Aorta (tissue), 5 donors: ENCODE measurements at regions not wholly inside any gene's neighbourhood (a gene's known extent, or its start where the extent isn't known, plus 50 kb on each side); places are given as distances from the start of the nearest gene placed in this dataset.

ENCODE experiments used
- ATAC-seq: fragments of 200-7000 bp; cut with Tn5 transposase; one replicate; pipeline ENCODE4 v1.9.1; 2022; ENCODE audit warnings: moderate library complexity; ENCODE audit not compliant: low FRiP score
- DNase-seq, 2 donors: peaks; one replicate each; pipeline ENCODE4 v3.0.0-alpha.2; 2020
- H3K27ac ChIP-seq, 2 donors: one replicate each; pipeline ENCODE4 v1.5.1; 2013; ENCODE audit warnings: low read length in 2 of 2, mild to moderate bottlenecking in 2 of 2, moderate library complexity in 2 of 2, control low read depth in 1 of 2, inconsistent platforms in 1 of 2, low read depth in 1 of 2
- H3K27me3 ChIP-seq, 2 donors: one replicate each; pipeline ENCODE4 v1.6.1; 2013; ENCODE audit warnings: control low read depth in 1 of 2, low read length in 1 of 2, mild to moderate bottlenecking in 1 of 2, moderate library complexity in 1 of 2; ENCODE audit not compliant: insufficient read depth in 2 of 2, control insufficient read depth in 1 of 2
- H3K36me3 ChIP-seq, 2 donors: one replicate each; pipeline ENCODE4 v1.6.1; 2013; ENCODE audit warnings: control low read depth in 1 of 2, low read length in 1 of 2, mild to moderate bottlenecking in 1 of 2; ENCODE audit not compliant: insufficient read depth in 2 of 2, control insufficient read depth in 1 of 2
- H3K4me1 ChIP-seq, 2 donors: one replicate each; pipeline ENCODE4 v1.6.1; 2013; ENCODE audit warnings: low read length in 2 of 2, control low read depth in 1 of 2, mild to moderate bottlenecking in 1 of 2, moderate library complexity in 1 of 2; ENCODE audit not compliant: insufficient read depth in 2 of 2, control insufficient read depth in 1 of 2
- H3K4me3 ChIP-seq, 2 donors: one replicate each; pipeline ENCODE4 v1.5.1; 2013; ENCODE audit warnings: low read length in 2 of 2, control low read depth in 1 of 2, mild to moderate bottlenecking in 1 of 2
- H3K9me3 ChIP-seq: one replicate; pipeline ENCODE4 v1.6.1; 2013; ENCODE audit warnings: mild to moderate bottlenecking, low read length; ENCODE audit not compliant: control insufficient read depth
- WGBS, 2 donors: extraction: QIAGEN DNeasy Blood & Tissue Kit; methylation state at CpG; one replicate each; pipeline ENCODE4 v1.1.7; 2013; 5-methylcytosine and 5-hydroxymethylcytosine counted together
- intact Hi-C, 2 donors: fragments of 100-400 bp; cut with DNase I; formaldehyde crosslinking; loops; one replicate each; pipeline versions ENCODE4 v1.14.2 to v1.15.0; 2022
- donor health status: healthy with polysubstance abuse.
- donor health status: Bipolar disorder and iron deficiency.
- donor health status: DM: no; HTN: no; CAD: no.
- donor health status: DM: no; HTN: no; CAD: no.
- donor health status: DM: yes; HTN: yes; CAD: no.

DNA sequence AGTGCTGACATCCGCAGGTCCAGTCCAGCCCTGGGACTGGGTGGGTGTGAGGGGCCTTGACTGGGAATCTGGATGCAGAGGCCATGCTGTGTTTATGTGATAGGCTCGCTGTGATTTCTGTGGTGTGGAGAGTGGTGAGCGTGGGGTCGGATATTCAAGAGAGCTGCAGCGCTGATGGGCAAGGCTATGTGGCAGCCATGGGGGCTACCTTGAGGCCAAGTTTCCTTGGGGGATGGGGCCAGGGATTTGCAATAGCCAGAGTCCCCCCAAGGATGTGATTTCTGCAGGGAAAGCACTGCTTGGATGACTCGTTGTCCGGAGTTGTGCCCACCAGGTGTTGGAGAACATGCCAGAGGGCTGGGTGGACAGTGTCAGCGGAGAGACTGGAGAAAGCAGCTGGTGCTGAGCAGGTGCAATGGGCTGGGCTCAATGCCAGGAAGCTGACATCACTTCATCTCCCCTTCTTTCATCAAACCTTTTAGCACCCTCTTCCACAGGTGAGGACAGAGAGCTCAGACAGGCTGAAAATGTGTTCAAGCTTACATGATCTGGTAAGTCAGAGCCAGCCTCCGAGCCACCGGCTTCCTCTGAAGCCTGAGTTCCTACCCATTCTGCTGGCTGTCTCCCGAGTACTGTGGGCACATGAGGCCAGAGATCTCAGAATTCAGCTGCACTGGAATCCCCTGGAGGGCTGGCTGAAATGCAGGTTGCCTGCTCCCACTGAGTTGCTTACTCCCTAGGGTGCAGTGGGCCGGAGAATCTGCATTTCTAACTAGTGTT is 132.9 kb downstream of the RHOU start:
- H3K4me1 ChIP-seq, result no peaks in the 10 kb centered on the region
- ATAC-seq (no peak), DNase-seq (no peak)
- no peak overlapping the region for H3K27ac ChIP-seq
- WGBS, 2 donors, result 90 to 93% methylated on average over 12 of the region's 12 CpGs
- intact Hi-C loops, result no loop called here
- no peaks in the 10 kb centered on the region for H3K9me3 ChIP-seq
- H3K4me3 ChIP-seq, result no peak overlapping the region
- no peaks in the 10 kb centered on the region for H3K27me3 ChIP-seq
- H3K36me3 ChIP-seq, result no peaks in the 10 kb centered on the region

DNA sequence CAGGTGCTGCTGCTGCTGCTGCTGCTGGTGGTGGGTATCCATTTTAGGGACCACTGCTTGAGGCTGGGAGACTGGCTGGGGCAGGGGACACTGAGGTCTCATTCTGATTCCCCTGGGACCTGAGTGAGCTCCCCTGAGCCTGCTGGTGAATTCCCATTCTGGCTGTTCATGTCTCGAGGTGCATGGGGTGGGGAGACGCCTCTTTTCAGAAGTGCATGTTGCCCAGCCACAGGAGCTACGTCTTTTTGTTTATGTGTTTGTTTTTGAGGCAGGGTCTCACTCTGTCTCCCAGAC is 133.4 kb downstream of the RHOU start:
- 93 to 97% methylated on average over 3 of the region's 3 CpGs for WGBS, 2 donors
- intact Hi-C loops, result no loop called here
- DNase-seq (no peak), ATAC-seq (no peak)
- H3K9me3 ChIP-seq, result no peaks in the 10 kb centered on the region
- no peak overlapping the region for H3K27ac ChIP-seq
- H3K27me3 ChIP-seq, result no peaks in the 10 kb centered on the region
- no peak overlapping the region for H3K4me3 ChIP-seq
- H3K4me1 ChIP-seq, result no peaks in the 10 kb centered on the region
- H3K36me3 ChIP-seq, result no peaks in the 10 kb centered on the region

DNA sequence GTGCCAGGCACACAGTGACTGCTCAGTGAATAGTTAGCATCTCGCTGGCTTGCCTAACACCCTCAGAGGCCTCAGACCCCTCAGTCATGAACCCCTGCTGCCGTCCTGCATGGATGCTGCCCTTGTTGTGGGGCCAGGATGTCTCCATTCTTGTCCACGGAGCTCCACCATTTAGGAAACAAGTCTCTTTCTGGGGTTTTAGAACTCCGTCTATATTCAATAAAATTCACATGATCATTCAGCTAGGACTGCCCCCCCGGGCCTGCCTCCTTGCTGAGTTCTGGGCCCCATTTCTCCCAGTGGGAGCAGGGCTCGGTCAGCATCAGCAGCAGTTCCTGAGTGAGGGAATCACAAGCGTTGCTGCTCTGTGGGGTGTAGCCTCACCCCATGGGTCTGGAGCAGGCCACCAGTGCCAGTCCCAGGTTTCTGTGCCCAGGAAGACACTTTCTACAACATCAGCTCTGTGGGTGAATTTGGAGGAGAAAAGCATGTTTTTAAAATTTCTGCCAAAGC is 134.1 kb downstream of the RHOU start:
- Histone ChIP-seq H3K36me3 (no peaks in the 10 kb centered on the region), H3K27ac (no peak overlapping the region), H3K27me3 (no peaks in the 10 kb centered on the region), H3K9me3 (no peaks in the 10 kb centered on the region), H3K4me3 (no peak overlapping the region), H3K4me1 (no peaks in the 10 kb centered on the region)
- no peak for ATAC-seq
- intact Hi-C loops, result no loop called here
- DNase-seq, result no peak
- WGBS, 2 donors, result 94% methylated on average over 7 of the region's 7 CpGs

DNA sequence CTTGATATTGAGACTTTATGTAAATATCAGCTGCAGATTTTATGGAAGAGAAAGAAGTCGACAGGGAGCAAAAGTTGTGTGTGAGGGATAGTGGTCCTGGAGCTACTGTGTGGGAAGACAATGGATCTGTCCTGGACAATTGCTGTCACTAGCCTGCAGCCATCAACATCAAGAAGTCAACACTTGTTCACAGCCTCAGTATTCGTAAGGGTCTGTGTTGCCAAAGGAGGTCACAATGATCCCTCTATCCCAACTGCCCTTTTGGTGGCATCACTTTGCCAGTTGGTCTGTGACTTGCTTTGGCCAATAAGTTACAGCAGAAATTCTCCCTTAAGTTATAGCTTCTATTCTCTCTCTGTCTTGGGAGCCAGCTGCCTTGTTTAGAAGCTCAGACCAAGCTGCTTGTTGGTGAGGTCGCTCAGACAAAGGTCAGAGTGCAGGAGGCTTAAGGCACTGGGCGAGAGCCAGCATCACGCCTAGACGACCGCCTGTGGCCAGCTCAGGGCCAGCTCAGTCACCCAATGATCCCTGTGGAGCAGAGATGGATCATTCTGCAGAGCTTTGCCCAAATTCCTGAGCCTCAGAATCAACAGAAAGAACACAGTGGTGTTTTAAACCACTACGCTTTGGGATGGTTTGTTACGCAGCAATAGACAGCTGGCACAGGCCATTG is 134.9 kb downstream of the RHOU start:
- Histone ChIP-seq H3K4me1 (no peaks in the 10 kb centered on the region), H3K27ac (no peak overlapping the region), H3K36me3 (no peaks in the 10 kb centered on the region), H3K27me3 (no peaks in the 10 kb centered on the region), H3K9me3 (no peaks in the 10 kb centered on the region), H3K4me3 (no peak overlapping the region)
- DNase-seq (no peak), ATAC-seq (no peak)
- intact Hi-C loops, result no loop called here
- WGBS, 2 donors, result 94 to 96% methylated on average over 9 of the region's 9 CpGs

DNA sequence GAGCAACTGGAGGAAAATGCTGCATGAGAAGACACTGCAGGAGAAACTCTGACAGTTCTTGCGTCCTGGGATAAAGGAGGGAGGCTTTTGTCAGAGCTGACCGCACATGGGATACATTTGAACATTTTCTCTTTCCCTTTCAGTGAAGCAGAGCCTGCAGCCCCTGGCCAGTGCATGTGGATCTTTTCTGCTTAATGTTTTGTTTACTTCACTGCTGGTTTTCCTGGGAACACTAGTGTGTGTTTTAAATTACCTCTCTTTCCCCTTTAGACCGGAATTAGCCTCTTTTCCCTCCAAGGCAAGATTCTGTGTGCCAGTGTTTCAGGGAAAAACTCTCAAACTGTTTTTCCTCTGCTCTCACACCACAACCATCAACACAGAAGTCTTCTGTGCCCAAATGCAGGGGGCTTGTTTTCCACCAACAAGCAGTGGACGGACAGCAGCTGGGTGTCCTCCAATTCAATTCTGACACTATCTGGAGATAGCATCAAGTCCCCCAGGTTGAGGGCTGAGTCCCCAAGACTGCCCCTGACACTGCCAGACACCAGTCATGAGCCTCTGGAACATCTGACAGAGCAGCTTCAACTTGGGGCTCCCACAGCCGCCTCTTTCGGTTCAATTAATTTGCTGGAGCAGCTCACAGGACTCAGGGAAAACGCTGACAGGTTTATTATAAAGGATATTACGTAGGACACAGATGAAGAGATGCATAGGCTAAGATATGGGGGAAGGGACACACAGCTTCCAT is 136.2 kb downstream of the RHOU start:
- Histone ChIP-seq H3K36me3 (no peaks in the 10 kb centered on the region), H3K27me3 (no peaks in the 10 kb centered on the region), H3K27ac (no peak overlapping the region), H3K4me3 (no peak overlapping the region), H3K4me1 (no peaks in the 10 kb centered on the region), H3K9me3 (no peaks in the 10 kb centered on the region)
- ATAC-seq (no peak), DNase-seq (no peak)
- intact Hi-C loops, result no loop called here
- 77 to 82% methylated on average over 8 of the region's 8 CpGs for WGBS, 2 donors

DNA sequence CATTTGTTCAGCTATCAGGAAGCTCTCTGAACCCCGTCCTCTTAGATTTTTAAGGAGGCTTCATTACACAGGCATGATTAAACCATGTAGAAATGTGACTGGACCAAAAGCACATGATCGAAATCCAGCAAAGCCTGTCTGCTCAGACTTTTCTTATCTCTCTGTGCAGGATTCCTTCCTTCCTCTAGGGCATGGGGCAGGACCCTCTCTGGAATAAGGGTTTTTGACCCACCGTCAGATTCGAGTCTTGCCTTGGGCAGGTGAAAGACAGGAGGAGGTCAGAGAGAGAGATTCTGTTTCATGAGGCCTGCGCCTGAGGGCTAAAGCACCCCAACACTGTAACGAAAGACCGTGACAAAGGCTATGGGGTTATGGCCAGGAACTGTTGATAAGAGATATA is 136.8 kb downstream of the RHOU start:
- H3K27ac ChIP-seq, result no peak overlapping the region
- no peaks in the 10 kb centered on the region for H3K27me3 ChIP-seq
- no peak overlapping the region for H3K4me3 ChIP-seq
- 94 to 95% methylated on average over 7 of the region's 7 CpGs for WGBS, 2 donors
- no peak for ATAC-seq
- intact Hi-C loops, result no loop called here
- no peaks in the 10 kb centered on the region for H3K4me1 ChIP-seq
- no peaks in the 10 kb centered on the region for H3K9me3 ChIP-seq
- H3K36me3 ChIP-seq, result no peaks in the 10 kb centered on the region
- no peak for DNase-seq

DNA sequence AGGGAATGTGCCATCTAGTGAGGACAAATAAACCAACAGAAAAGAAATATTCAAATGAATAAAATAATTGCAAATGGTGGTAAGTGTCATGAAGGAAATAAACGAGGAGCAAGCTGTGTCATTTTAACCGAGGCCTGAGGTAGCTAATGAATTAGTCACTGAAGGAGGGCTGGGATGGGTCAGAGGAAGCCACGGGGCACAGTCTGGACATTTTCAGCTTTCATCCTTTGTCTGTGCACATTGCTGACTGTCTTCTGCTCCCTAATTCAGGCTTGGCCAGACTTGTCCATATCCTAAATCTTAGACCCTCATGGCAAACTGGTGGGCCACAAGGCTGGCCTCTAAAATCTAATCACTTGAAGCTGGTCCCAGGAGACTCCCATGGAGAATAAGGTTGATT is 138.4 kb downstream of the RHOU start:
- no peaks in the 10 kb centered on the region for H3K9me3 ChIP-seq
- DNase-seq, result no peak
- no peaks in the 10 kb centered on the region for H3K27me3 ChIP-seq
- no peaks in the 10 kb centered on the region for H3K36me3 ChIP-seq
- WGBS, 2 donors, result 89 to 92% methylated on average over 3 of the region's 3 CpGs
- no peak for ATAC-seq
- H3K4me1 ChIP-seq, result no peaks in the 10 kb centered on the region
- no peak overlapping the region for H3K27ac ChIP-seq
- no peak overlapping the region for H3K4me3 ChIP-seq
- intact Hi-C loops, result no loop called here

DNA sequence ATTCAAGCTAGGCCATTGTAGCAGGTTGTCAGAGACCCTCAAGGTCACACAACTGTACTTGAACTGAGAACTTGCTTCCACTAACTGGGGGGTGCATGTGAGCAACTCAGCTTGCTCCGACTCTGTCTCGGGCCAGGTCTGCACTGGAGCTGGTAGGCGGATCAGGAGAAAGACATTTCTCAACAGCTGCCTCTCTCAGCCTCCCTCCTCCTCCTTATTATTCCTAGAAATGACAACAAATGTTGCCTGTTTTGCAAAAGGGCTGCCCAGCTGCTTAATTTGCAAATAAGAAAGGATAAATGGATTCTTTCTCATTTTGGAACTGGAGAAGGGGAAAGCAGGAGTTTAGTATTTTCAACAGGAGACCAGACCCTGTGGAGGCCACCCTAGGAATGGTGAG is 140.5 kb downstream of the RHOU start:
- Histone ChIP-seq H3K27ac (no peak overlapping the region), H3K9me3 (no peaks in the 10 kb centered on the region), H3K36me3 (no peaks in the 10 kb centered on the region), H3K4me1 (no peaks in the 10 kb centered on the region), H3K4me3 (no peak overlapping the region), H3K27me3 (no peaks in the 10 kb centered on the region)
- intact Hi-C loops, result no loop called here
- ATAC-seq (no peak), DNase-seq (no peak)
- 98% methylated on average over 3 of the region's 3 CpGs for WGBS, 2 donors
